Thyroid gland (tissue), 4 donors: ENCODE measurements at regions not wholly inside any gene's neighbourhood (a gene's known extent, or its start where the extent isn't known, plus 50 kb on each side); places are given as distances from the start of the nearest gene placed in this dataset.

ENCODE experiments used
- POLR2A ChIP-seq, 2 donors: fragments of 450-650 bp; IDR thresholded peaks; one replicate each; pipeline ENCODE4 v1.6.1; 2017; ENCODE audit warnings: antibody characterized with exemption in 2 of 2, mild to moderate bottlenecking in 2 of 2, moderate library complexity in 1 of 2
- TF ChIP-seq, protein P1 (sequence below), 6 experiments: fragments of 200-600 bp in 3 of 6; fragments of 450-650 bp in 3 of 6; sonication (generic) in 3 of 6; IDR thresholded peaks; one replicate each; pipeline ENCODE4 v1.5.1; 2016 to 2019; ENCODE audit warnings: antibody characterized with exemption in 6 of 6, mild to moderate bottlenecking in 2 of 6, inconsistent platforms in 1 of 6, moderate library complexity in 1 of 6

DNA sequence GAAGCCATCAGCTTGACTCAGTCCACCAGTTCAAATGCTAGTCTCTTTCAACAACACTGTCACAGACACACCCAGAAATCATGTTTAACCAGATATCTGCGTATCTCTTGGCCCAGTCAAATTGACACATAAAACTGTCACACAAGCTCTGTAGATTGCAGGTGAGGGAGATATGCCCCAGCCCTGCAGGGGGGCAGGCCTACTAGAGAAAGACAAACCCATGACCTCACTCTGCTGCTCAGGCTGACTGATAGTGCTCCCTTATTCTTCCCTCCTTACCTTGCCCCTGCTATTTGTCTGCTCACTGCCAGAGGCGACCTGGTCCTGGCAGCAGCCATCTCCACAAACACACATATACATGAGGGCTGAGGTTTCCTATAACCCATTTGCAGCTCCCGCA, 351.3 kb downstream of the DRD1 start:
- TF ChIP-seq, protein P1, sequence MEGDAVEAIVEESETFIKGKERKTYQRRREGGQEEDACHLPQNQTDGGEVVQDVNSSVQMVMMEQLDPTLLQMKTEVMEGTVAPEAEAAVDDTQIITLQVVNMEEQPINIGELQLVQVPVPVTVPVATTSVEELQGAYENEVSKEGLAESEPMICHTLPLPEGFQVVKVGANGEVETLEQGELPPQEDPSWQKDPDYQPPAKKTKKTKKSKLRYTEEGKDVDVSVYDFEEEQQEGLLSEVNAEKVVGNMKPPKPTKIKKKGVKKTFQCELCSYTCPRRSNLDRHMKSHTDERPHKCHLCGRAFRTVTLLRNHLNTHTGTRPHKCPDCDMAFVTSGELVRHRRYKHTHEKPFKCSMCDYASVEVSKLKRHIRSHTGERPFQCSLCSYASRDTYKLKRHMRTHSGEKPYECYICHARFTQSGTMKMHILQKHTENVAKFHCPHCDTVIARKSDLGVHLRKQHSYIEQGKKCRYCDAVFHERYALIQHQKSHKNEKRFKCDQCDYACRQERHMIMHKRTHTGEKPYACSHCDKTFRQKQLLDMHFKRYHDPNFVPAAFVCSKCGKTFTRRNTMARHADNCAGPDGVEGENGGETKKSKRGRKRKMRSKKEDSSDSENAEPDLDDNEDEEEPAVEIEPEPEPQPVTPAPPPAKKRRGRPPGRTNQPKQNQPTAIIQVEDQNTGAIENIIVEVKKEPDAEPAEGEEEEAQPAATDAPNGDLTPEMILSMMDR (IDR thresholded peaks at IDR 0.05), result no peak
- no peak for TF ChIP-seq POLR2A (IDR thresholded peaks at IDR 0.05)
